Hepatic stellate cell (primary cell): ENCODE measurements at regions not wholly inside any gene's neighbourhood (a gene's known extent, or its start where the extent isn't known, plus 50 kb on each side); places are given as distances from the start of the nearest gene placed in this dataset.
"Not testable (repeated sequence)": the region's sequence is repeated elsewhere in the genome, so short reads cannot be mapped to it uniquely, and the experiment has no call there.

ENCODE experiments used
- DNase-seq: peaks from one replicate; pipeline ENCODE4 v3.0.0; 2011; ENCODE audit warnings: low spot score

GRCh38 chr7:131726031-131726430 lies 169.6 kb upstream of the PODXL start:
- DNase-seq, result no peak

DNA sequence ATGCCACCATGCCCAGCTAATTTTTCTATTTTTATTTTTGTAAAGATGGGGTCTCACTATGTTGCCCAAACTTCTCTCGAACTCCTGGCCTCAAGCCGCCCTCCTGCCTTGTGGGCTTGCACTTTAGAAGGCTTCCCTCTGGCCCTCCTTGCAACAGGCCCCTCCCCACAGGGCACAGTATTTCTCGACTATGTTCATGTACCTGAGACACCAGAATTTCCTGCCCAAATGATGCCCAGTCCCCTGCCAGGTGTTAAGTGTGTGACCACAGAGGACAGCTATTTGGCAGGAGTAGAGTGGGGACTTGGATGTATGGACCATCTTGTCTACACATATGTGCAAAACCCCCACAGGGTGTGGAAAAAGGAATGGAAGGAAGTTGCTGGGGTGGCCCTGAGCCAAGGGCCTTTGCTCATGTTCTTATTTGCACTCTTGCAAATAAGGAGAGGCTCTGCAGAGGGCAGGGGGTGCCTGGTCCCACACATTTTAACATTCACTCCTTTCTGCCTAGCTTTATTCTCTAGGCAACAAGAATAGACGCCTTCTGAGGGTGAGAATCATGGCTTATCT lies 168.4 kb upstream of the PODXL start:
- no peak for DNase-seq

DNA sequence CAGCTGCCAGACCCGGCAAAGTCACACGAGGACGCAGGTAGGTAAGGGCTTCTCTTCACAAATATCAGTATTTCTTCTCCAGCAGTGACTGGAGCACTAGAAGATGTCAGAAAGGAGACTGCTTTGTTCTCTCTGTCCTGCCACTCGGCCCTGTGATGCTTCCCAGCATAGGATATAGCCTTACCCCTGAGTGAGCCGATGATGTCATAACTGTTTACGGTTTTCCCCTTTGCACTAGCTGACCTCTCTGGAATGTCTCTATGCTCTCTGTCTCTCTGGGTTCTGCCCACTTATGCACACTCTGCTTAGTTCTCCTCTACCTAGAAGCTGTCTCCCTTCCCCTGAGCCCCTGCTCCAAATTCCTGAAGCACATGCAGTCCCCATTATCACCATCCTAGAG lies 167.5 kb upstream of the PODXL start:
- DNase-seq, result no peak

DNA sequence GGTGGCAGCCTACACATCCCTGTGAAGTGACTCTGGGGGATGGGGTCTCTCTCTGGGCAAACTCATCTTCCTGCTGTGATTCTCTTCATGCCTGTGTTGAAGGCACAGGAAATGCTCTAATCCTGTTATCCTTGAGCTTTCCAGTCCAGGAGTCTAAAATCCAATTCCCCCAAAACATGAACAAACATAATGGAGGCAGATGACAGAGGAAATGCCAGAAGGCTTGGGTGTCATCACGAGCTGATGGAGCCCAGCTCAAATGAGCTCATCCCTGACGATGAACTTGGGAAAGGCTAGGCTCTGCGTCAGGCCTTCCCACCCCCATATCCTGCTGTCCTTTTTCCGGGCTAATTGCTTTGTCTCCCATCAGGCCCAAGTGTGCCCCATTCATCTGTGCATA lies 165.9 kb upstream of the PODXL start:
- no peak for DNase-seq

GRCh38 chr7:131721660-131722059 lies 165.2 kb upstream of the PODXL start:
- DNase-seq, result no peak

GRCh38 chr7:131720703-131721102 lies 164.3 kb upstream of the PODXL start:
- DNase-seq, result no peak

GRCh38 chr7:131717181-131717580 lies 160.8 kb upstream of the PODXL start:
- DNase-seq, result no peak

DNA sequence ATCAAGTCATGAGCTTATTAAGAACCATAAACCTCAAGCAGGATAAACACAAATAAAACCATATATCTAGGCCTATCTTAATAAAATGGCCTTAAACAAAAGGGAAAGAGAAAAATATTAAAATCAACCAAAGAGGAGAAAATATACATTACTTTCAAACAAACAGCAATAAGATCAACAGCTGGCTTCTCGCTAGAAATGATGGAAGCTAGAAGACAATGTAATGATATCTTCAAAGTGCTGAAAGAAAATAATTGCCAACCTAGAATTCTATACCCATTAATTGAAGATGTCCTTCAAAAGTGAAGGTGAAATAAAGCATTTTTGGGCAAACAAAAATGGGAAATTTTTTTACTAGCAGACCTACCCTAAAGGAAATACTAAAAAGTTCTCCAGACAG lies 142.9 kb upstream of the PODXL start:
- no peak for DNase-seq

DNA sequence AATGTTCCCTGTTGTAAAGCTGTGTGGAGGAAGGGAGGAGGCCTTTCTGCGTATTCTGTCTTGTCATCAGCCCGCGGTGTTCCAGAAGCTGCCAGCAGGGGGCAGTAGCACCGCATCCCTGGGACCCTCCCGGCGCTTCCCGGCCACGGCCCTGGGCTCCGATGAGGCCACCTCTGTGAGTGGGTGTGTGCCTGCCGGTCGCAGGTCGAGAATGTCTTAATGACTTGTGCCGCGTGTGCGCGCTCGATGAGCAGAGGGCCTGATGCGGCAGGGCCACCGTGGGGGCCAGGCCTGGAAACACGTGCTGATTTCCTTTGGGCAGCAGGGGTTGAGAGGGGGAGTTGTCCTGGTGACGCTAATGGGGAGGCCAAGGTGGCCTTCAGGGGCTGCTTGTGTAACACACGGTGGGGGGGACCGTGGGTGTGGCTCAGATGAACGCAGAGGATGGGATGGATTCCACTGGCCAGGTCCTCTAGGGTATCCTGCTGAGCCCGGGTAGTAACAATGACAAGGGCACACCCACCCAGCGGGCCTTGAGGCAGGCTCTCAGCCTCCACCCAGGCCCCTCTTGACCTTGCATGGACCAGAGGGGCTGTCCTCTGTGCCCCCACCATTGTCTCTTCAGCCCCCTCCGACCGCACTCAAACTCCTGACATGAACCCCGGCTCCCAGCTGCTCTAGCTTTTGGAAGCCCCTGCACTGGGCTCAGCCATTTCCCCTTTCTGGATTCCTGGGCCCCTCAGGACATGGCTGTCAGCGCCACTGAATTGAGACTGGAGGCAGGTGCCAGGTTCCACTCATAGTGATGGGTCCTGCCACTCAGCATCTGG lies 135.9 kb upstream of the PODXL start:
- DNase-seq, result peak; percentile 57

- no peak for DNase-seq
Observed at GRCh38 chr7:131691454-131692130, 135.2 kb upstream of the PODXL start.

GRCh38 chr7:131690441-131690840 lies 134.0 kb upstream of the PODXL start:
- DNase-seq, result no peak

- no peak for DNase-seq
Observed at GRCh38 chr7:131689662-131690234, 133.3 kb upstream of the PODXL start.

GRCh38 chr7:131688738-131689661 lies 132.6 kb upstream of the PODXL start:
- DNase-seq, result peak; percentile 89

- DNase-seq, result no peak
Observed at GRCh38 chr7:131687296-131687695, 130.9 kb upstream of the PODXL start.

DNA sequence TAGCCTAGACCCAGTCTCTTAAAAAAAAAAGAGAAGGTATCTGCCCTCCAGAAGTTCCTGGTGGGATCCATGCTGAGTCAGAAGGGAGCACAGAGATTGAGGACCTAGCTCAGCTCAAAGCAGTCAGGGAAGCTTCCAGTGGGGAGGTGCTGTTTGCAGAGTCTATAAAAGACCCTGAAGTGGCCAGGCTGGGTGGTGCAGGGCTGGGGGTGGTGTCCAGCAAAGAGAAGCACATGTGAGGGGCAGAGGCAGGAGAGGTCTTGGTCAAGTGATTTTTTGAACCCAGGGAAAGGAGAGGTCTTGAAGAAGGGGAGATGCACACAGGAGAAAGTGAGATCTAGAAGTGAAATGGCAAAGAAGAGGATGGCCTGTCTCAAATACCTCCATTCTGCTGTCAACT lies 130.4 kb upstream of the PODXL start:
- no peak for DNase-seq

- no peak for DNase-seq
Observed at GRCh38 chr7:131683536-131684125, 127.2 kb upstream of the PODXL start.

DNA sequence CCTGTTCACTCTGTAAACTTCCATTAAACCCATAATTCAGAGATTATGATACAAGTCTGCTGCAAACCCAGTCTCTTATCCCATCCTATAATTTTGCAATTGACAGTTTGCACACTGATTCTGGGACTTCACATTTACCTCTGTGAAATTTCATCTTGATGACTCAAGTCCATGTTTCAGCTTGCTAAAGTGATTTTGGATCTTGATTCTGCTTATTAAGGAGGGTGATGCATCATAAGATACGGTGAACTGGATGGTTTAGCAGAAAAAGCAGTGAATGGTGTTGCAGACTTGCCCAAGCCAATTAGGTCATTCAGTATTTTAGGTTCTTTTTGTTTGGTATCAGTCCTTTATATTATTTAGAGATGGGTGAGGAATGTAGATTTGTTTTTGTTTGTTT lies 125.5 kb upstream of the PODXL start:
- DNase-seq, result no peak

DNA sequence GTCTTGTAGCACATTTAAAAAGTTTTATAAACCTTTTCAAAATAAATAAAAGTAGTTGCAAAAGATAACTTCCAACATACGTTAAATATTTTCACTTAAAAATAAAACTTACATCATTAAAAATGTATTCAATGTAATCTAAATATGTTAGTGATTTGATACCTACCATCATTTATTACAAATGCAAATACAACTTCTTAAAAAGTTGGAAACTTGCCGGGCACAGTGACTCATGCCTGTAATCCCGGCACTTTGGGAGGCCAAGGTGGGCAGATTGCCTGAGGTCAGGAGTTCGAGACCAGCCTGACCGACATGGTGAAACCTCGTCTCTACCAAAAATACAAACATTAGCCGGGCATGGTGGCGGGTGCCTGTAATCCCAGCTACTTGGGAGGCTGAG lies 122.6 kb upstream of the PODXL start:
- not testable (repeated sequence) for DNase-seq

GRCh38 chr7:131676850-131677249 lies 120.4 kb upstream of the PODXL start:
- not testable (repeated sequence) for DNase-seq

DNA sequence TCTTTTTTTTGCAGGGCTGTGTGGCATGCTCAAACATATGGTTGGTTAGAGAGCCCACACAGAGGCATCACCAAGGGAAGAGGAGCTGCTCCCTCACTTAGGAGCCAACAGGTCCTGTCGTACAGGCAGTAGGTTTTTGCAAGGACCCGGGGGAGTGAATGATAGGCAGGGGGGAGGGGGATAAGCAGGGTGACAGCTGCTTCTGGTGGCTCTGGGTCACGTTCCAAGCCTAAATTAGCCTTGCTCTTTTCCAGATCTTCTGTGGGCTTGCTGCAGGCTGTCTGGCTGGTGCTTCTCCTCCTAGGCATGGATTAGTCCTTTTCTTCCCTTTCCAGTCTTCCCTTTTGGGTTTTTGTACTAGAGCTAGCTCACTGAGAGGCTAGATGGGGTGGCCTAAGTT lies 117.7 kb upstream of the PODXL start:
- DNase-seq, result no peak

DNA sequence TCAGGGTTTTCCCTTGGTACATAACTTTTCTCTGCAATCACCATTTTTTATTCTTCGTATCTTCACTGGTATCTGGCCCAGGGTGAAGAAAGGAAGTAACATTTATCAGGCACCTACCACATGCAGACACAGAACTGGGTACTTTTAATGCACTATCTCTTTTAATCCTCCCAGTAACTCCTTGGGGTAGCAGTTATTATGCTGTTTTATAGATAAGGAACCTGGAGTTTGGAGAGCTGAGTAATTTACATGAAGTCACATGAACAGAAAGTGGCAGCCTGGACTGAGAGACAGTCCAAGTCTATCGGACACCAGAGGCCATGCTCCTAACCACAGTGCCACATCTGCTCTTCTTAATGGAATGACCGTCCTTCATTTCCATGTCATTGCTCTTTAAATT lies 117.1 kb upstream of the PODXL start:
- no peak for DNase-seq
